T-helper 2 cell treated with Interferon-gamma antibody and Interleukin-4, amounts not matched to agents 5 μg/mL and 100 μg/mL, for 36 hours (primary cell): ENCODE measurements at regions not wholly inside any gene's neighbourhood (a gene's known extent, or its start where the extent isn't known, plus 50 kb on each side); places are given as distances from the start of the nearest gene placed in this dataset.
"Not testable (repeated sequence)": the region's sequence is repeated elsewhere in the genome, so short reads cannot be mapped to it uniquely, and the experiment has no call there.

Experiments
- DNase-seq: peaks from one replicate; pipeline ENCODE4 v3.0.0; 2021; ENCODE audit warnings: low spot score
- H3K27ac Mint-ChIP-seq: one replicate; pipeline ENCODE4 v1.8.0; 2021; ENCODE audit warnings: mild to moderate bottlenecking, mixed read lengths
- H3K27me3 Mint-ChIP-seq: one replicate; pipeline ENCODE4 v1.8.0; 2021; ENCODE audit warnings: low read depth, mixed read lengths
- H3K36me3 Mint-ChIP-seq: one replicate; pipeline ENCODE4 v1.8.0; 2021; ENCODE audit warnings: low read depth, mixed read lengths
- H3K4me1 Mint-ChIP-seq: one replicate; pipeline ENCODE4 v1.8.0; 2021; ENCODE audit warnings: low read depth, mixed read lengths
- H3K4me3 Mint-ChIP-seq: one replicate; pipeline ENCODE4 v1.8.0; 2022; ENCODE audit warnings: mild to moderate bottlenecking, moderate library complexity, mixed read lengths
- H3K9me3 Mint-ChIP-seq: one replicate; pipeline ENCODE4 v1.8.0; 2021; ENCODE audit warnings: mixed read lengths

GRCh38 chr12:131285905-131286295 is 332.2 kb downstream of the ADGRD1 start:
- DNase-seq, H3K9me3 Mint-ChIP-seq, H3K4me3 Mint-ChIP-seq, H3K36me3 Mint-ChIP-seq, H3K4me1 Mint-ChIP-seq, H3K27me3 Mint-ChIP-seq, H3K27ac Mint-ChIP-seq: not testable (repeated sequence)

GRCh38 chr12:131286301-131286700 is 332.6 kb downstream of the ADGRD1 start:
- not testable (repeated sequence) for H3K4me3 Mint-ChIP-seq, DNase-seq, H3K27ac Mint-ChIP-seq, H3K9me3 Mint-ChIP-seq, H3K36me3 Mint-ChIP-seq, H3K27me3 Mint-ChIP-seq, H3K4me1 Mint-ChIP-seq

GRCh38 chr12:131287015-131287937 is 333.6 kb downstream of the ADGRD1 start:
- Mint-ChIP-seq H3K27me3 (no peaks in the 10 kb centered on the region), H3K27ac (no peak overlapping the region), H3K4me3 (no peak overlapping the region)

GRCh38 chr12:131287938-131288764 is 334.4 kb downstream of the ADGRD1 start:
- Mint-ChIP-seq H3K27ac (no peak overlapping the region), H3K27me3 (no peaks in the 10 kb centered on the region), H3K4me1 (no peaks in the 10 kb centered on the region)

More at GRCh38 chr12:131287015-131287937, 333.6 kb downstream of the ADGRD1 start:
- Mint-ChIP-seq H3K36me3 (no peaks in the 10 kb centered on the region), H3K9me3 (no peaks in the 10 kb centered on the region), H3K4me1 (no peaks in the 10 kb centered on the region)
- no peak for DNase-seq

GRCh38 chr12:131288765-131289695 is 335.3 kb downstream of the ADGRD1 start:
- DNase-seq, H3K4me1 Mint-ChIP-seq, H3K4me3 Mint-ChIP-seq, H3K9me3 Mint-ChIP-seq, H3K36me3 Mint-ChIP-seq, H3K27me3 Mint-ChIP-seq, H3K27ac Mint-ChIP-seq: not testable (repeated sequence)

More at GRCh38 chr12:131287938-131288764, 334.4 kb downstream of the ADGRD1 start:
- Mint-ChIP-seq H3K36me3 (no peaks in the 10 kb centered on the region), H3K9me3 (no peaks in the 10 kb centered on the region), H3K4me3 (no peak overlapping the region)
- no peak for DNase-seq

GRCh38 chr12:131289807-131290206 is 336.1 kb downstream of the ADGRD1 start:
- not testable (repeated sequence) for H3K9me3 Mint-ChIP-seq, DNase-seq, H3K27ac Mint-ChIP-seq, H3K36me3 Mint-ChIP-seq, H3K4me1 Mint-ChIP-seq, H3K27me3 Mint-ChIP-seq, H3K4me3 Mint-ChIP-seq

- H3K27ac Mint-ChIP-seq, result no peak overlapping the region
- no peaks in the 10 kb centered on the region for H3K27me3 Mint-ChIP-seq
- DNase-seq, result no peak
- no peak overlapping the region for H3K4me3 Mint-ChIP-seq
- no peaks in the 10 kb centered on the region for H3K9me3 Mint-ChIP-seq
- H3K36me3 Mint-ChIP-seq, result no peaks in the 10 kb centered on the region
- H3K4me1 Mint-ChIP-seq, result no peaks in the 10 kb centered on the region
These were observed 336.7 kb downstream of the ADGRD1 start for GRCh38 chr12:131290255-131290959.

GRCh38 chr12:131293071-131294015 is 339.6 kb downstream of the ADGRD1 start:
- not testable (repeated sequence) for H3K27ac Mint-ChIP-seq, H3K4me3 Mint-ChIP-seq, H3K27me3 Mint-ChIP-seq, DNase-seq, H3K9me3 Mint-ChIP-seq, H3K36me3 Mint-ChIP-seq, H3K4me1 Mint-ChIP-seq

GRCh38 chr12:131294716-131295115 is 341.0 kb downstream of the ADGRD1 start:
- not testable (repeated sequence) for H3K27ac Mint-ChIP-seq, H3K9me3 Mint-ChIP-seq, DNase-seq

GRCh38 chr12:131295117-131295516 is 341.4 kb downstream of the ADGRD1 start:
- not testable (repeated sequence) for H3K4me1 Mint-ChIP-seq, DNase-seq, H3K36me3 Mint-ChIP-seq, H3K4me3 Mint-ChIP-seq, H3K9me3 Mint-ChIP-seq, H3K27ac Mint-ChIP-seq, H3K27me3 Mint-ChIP-seq

More at GRCh38 chr12:131294716-131295115, 341.0 kb downstream of the ADGRD1 start:
- H3K27me3 Mint-ChIP-seq, H3K4me1 Mint-ChIP-seq, H3K4me3 Mint-ChIP-seq, H3K36me3 Mint-ChIP-seq: not testable (repeated sequence)

GRCh38 chr12:131295559-131295958 is 341.9 kb downstream of the ADGRD1 start:
- not testable (repeated sequence) for H3K9me3 Mint-ChIP-seq, H3K27ac Mint-ChIP-seq, H3K4me1 Mint-ChIP-seq, DNase-seq, H3K27me3 Mint-ChIP-seq, H3K36me3 Mint-ChIP-seq, H3K4me3 Mint-ChIP-seq

- not testable (repeated sequence) for H3K9me3 Mint-ChIP-seq, H3K36me3 Mint-ChIP-seq, H3K27ac Mint-ChIP-seq, DNase-seq, H3K4me3 Mint-ChIP-seq, H3K27me3 Mint-ChIP-seq, H3K4me1 Mint-ChIP-seq
These were observed 342.4 kb downstream of the ADGRD1 start for GRCh38 chr12:131296136-131296535.
